Spleen (tissue), 11 donors: ENCODE measurements at regions not wholly inside any gene's neighbourhood (a gene's known extent, or its start where the extent isn't known, plus 50 kb on each side); places are given as distances from the start of the nearest gene placed in this dataset.

ENCODE experiments used
- DNase-seq: peaks from one replicate; pipeline ENCODE4 v3.0.0-alpha.2; 2020
- H3K27ac ChIP-seq, 8 donors: fragments of 200-600 bp; sonication (generic) in 7 of 8; 1 replicate in 4 of 8; 2 replicates in 4 of 8; pipeline versions ENCODE4 v1.5.0 to v1.8.0; 2016 to 2021; ENCODE audit warnings: inconsistent platforms in 4 of 8, mild to moderate bottlenecking in 4 of 8, moderate library complexity in 1 of 8
- H3K27me3 ChIP-seq, 7 donors: fragments of 200-600 bp; sonication (generic) in 6 of 7; replicated peaks in 1 of 7; 1 replicate in 4 of 7; 2 replicates in 3 of 7; pipeline versions ENCODE4 v1.5.0 to v1.8.0; 2016 to 2021; ENCODE audit warnings: inconsistent platforms in 3 of 7, mild to moderate bottlenecking in 1 of 7
- H3K36me3 ChIP-seq, 6 donors: fragments of 200-600 bp; sonication (generic) in 5 of 6; 1 replicate in 4 of 6; 2 replicates in 2 of 6; pipeline versions ENCODE4 v1.5.0 to v1.8.0; 2016 to 2021; ENCODE audit warnings: inconsistent platforms in 2 of 6
- H3K4me1 ChIP-seq, 6 donors: fragments of 200-600 bp; sonication (generic) in 5 of 6; 1 replicate in 3 of 6; 2 replicates in 3 of 6; pipeline versions ENCODE4 v1.5.0 to v1.8.0; 2016 to 2021; ENCODE audit warnings: inconsistent platforms in 3 of 6
- H3K4me3 ChIP-seq, 8 donors: fragments of 200-600 bp; sonication (generic) in 7 of 8; 1 replicate in 4 of 8; 2 replicates in 4 of 8; pipeline versions ENCODE4 v1.5.0 to v1.8.0; 2016 to 2021; ENCODE audit warnings: inconsistent platforms in 4 of 8, mild to moderate bottlenecking in 4 of 8, moderate library complexity in 2 of 8
- H3K9me3 ChIP-seq, 8 donors: fragments of 200-600 bp; sonication (generic) in 7 of 8; 1 replicate in 4 of 8; 2 replicates in 4 of 8; pipeline versions ENCODE4 v1.5.0 to v1.8.0; 2016 to 2021; ENCODE audit warnings: inconsistent platforms in 4 of 8
- CTCF ChIP-seq, 11 experiments: fragments of 200-600 bp in 7 of 11; fragments of 450-650 bp in 4 of 11; sonication (generic) in 4 of 11; IDR thresholded peaks in 8 of 11; conservative IDR thresholded peaks in 3 of 11; 1 replicate in 7 of 11; 2 replicates in 4 of 11; pipeline versions ENCODE4 v1.4.0 to v1.8.0; 2016 to 2021; ENCODE audit warnings: antibody characterized with exemption in 11 of 11, inconsistent platforms in 4 of 11, mild to moderate bottlenecking in 1 of 11
- POLR2A ChIP-seq, 3 donors: fragments of 450-650 bp; IDR thresholded peaks; one replicate each; pipeline ENCODE4 v1.5.1; 2017; ENCODE audit warnings: antibody characterized with exemption in 3 of 3, mild to moderate bottlenecking in 1 of 3
- POLR2AphosphoS5 ChIP-seq, 3 donors: sonication (generic); formaldehyde crosslinking; IDR thresholded peaks; one replicate each; pipeline ENCODE4 v1.5.1; 2017; ENCODE audit warnings: antibody characterized with exemption in 3 of 3
- WGBS, 5 donors: extraction: QIAGEN DNeasy Blood & Tissue Kit in 3 of 5; methylation state at CpG; one replicate each; pipeline versions ENCODE4 v1.1.5 to v1.1.7; 2013 to 2018; 5-methylcytosine and 5-hydroxymethylcytosine counted together
- intact Hi-C: fragments of 100-400 bp; cut with DNase I; formaldehyde crosslinking; loops from one replicate; pipeline ENCODE4 v1.15.0; 2023; ENCODE audit warnings: low total_unique reads
- donor health status: healthy with polysubstance abuse.
- donor health status: DM: no; HTN: no; CAD: no; lungs with moderate emphysema.
- donor health status: DM: no; HTN: no; CAD: no.
- donor health status: Bipolar disorder and iron deficiency.
- donor health status: healthy.
- donor health status: DM: no; HTN: no; CAD: no.
- donor health status: DM: yes; HTN: yes; CAD: no.

- no peak overlapping the region for H3K4me3 ChIP-seq
- intact Hi-C loops, result no loop called here
- H3K36me3 ChIP-seq, result no peaks in the 10 kb centered on the region
- 84 to 90% (median 87%) methylated on average over 3 of the region's 3 CpGs for WGBS, 5 donors
- no peak overlapping the region for H3K27ac ChIP-seq
- H3K4me1 ChIP-seq, result no peaks in the 10 kb centered on the region
- H3K9me3 ChIP-seq, result peaks cover 0 to 7% (median 0%) of the 10 kb centered on the region in 8 donors
- no peaks in the 10 kb centered on the region for H3K27me3 ChIP-seq
- no peak for DNase-seq
- TF ChIP-seq POLR2A (IDR thresholded peaks at IDR 0.05) (no peak), CTCF (IDR thresholded peaks at IDR 0.05 in 8 of 11, conservative IDR thresholded peaks at IDR 0.05 in 3 of 11) (no peak), POLR2AphosphoS5 (IDR thresholded peaks at IDR 0.05) (no peak)
Measured at GRCh38 chr4:173793937-173794510, 264.0 kb upstream of the HAND2 start.

GRCh38 chr4:173782660-173783059 is 252.6 kb upstream of the HAND2 start:
- DNase-seq, result no peak
- H3K27ac ChIP-seq, result no peak overlapping the region
- no peaks in the 10 kb centered on the region for H3K4me1 ChIP-seq
- no peaks in the 10 kb centered on the region for H3K27me3 ChIP-seq
- WGBS, 5 donors, result 16 to 34% (median 19%) methylated on average over 2 of the region's 2 CpGs
- H3K9me3 ChIP-seq, result peaks cover 0 to 22% (median 0%) of the 10 kb centered on the region in 8 donors
- TF ChIP-seq POLR2A (IDR thresholded peaks at IDR 0.05) (no peak), POLR2AphosphoS5 (IDR thresholded peaks at IDR 0.05) (no peak), CTCF (IDR thresholded peaks at IDR 0.05 in 8 of 11, conservative IDR thresholded peaks at IDR 0.05 in 3 of 11) (no peak)
- H3K36me3 ChIP-seq, result no peaks in the 10 kb centered on the region
- no peak overlapping the region for H3K4me3 ChIP-seq
- intact Hi-C loops, result no loop called here

- no peaks in the 10 kb centered on the region for H3K36me3 ChIP-seq
- no peaks in the 10 kb centered on the region for H3K27me3 ChIP-seq
- no peak overlapping the region for H3K27ac ChIP-seq
- no peaks in the 10 kb centered on the region for H3K4me1 ChIP-seq
- no peak for TF ChIP-seq POLR2A (IDR thresholded peaks at IDR 0.05)
- TF ChIP-seq POLR2AphosphoS5 (IDR thresholded peaks at IDR 0.05), result no peak
- no peak for TF ChIP-seq CTCF (IDR thresholded peaks at IDR 0.05 in 8 of 11, conservative IDR thresholded peaks at IDR 0.05 in 3 of 11)
- intact Hi-C loops, result no loop called here
- no peak overlapping the region for H3K4me3 ChIP-seq
- no peak for DNase-seq
- WGBS, 5 donors, result 79 to 85% (median 83%) methylated on average over 2 of the region's 2 CpGs
- peaks cover 0 to 31% (median 11%) of the 10 kb centered on the region in 8 donors for H3K9me3 ChIP-seq
Measured at GRCh38 chr4:173777921-173778320, 247.9 kb upstream of the HAND2 start.

GRCh38 chr4:173777421-173777820 is 247.4 kb upstream of the HAND2 start:
- H3K4me3 ChIP-seq, result no peak overlapping the region
- H3K9me3 ChIP-seq, result peaks cover 0 to 31% (median 11%) of the 10 kb centered on the region in 8 donors
- no peaks in the 10 kb centered on the region for H3K4me1 ChIP-seq
- no peaks in the 10 kb centered on the region for H3K27me3 ChIP-seq
- no peak for TF ChIP-seq CTCF (IDR thresholded peaks at IDR 0.05 in 8 of 11, conservative IDR thresholded peaks at IDR 0.05 in 3 of 11)
- TF ChIP-seq POLR2AphosphoS5 (IDR thresholded peaks at IDR 0.05), result no peak
- TF ChIP-seq POLR2A (IDR thresholded peaks at IDR 0.05), result no peak
- H3K36me3 ChIP-seq, result no peaks in the 10 kb centered on the region
- intact Hi-C loops, result no loop called here
- no peak overlapping the region for H3K27ac ChIP-seq
- 77 to 97% (median 83%) methylated on average over 4 of the region's 4 CpGs for WGBS, 5 donors
- DNase-seq, result peak; percentile 45
